HG02763 (cell line): ENCODE measurements at regions not wholly inside any gene's neighbourhood (a gene's known extent, or its start where the extent isn't known, plus 50 kb on each side); places are given as distances from the start of the nearest gene placed in this dataset.
"Not testable (repeated sequence)": the region's sequence is repeated elsewhere in the genome, so short reads cannot be mapped to it uniquely, and the experiment has no call there.

ENCODE experiments used
- ATAC-seq: cut with Tn5 transposase; IDR thresholded peaks from one replicate; pipeline ENCODE4 v1.9.1; 2021; ENCODE audit warnings: mild to moderate bottlenecking, moderate library complexity; ENCODE audit not compliant: unreplicated experiment

- no peak for ATAC-seq
Measured at GRCh38 chr2:187985195-187985594, 306.5 kb upstream of the GULP1 start.

GRCh38 chr2:187985923-187986322 lies 305.8 kb upstream of the GULP1 start:
- no peak for ATAC-seq

GRCh38 chr2:187986390-187987105 lies 305.1 kb upstream of the GULP1 start:
- no peak for ATAC-seq

- ATAC-seq = no peak
Measured at GRCh38 chr2:187988348-187988747, 303.3 kb upstream of the GULP1 start.

- no peak for ATAC-seq
Measured at GRCh38 chr2:187989925-187990623, 301.6 kb upstream of the GULP1 start.

GRCh38 chr2:187991389-187991788 lies 300.3 kb upstream of the GULP1 start:
- ATAC-seq = no peak

GRCh38 chr2:187994464-187995331 lies 297.0 kb upstream of the GULP1 start:
- ATAC-seq = peak; percentile 33

GRCh38 chr2:187995556-187995955 lies 296.1 kb upstream of the GULP1 start:
- ATAC-seq = no peak

- ATAC-seq = no peak
Measured at GRCh38 chr2:187996630-187997029, 295.0 kb upstream of the GULP1 start.

GRCh38 chr2:188000189-188000588 lies 291.5 kb upstream of the GULP1 start:
- no peak for ATAC-seq

- no peak for ATAC-seq
Measured at GRCh38 chr2:188003800-188004199, 287.9 kb upstream of the GULP1 start.

- no peak for ATAC-seq
Measured at GRCh38 chr2:188013767-188014166, 277.9 kb upstream of the GULP1 start.

GRCh38 chr2:188016917-188017316 lies 274.8 kb upstream of the GULP1 start:
- ATAC-seq = no peak

- ATAC-seq = no peak
Measured at GRCh38 chr2:188022389-188022788, 269.3 kb upstream of the GULP1 start.

- no peak for ATAC-seq
Measured at GRCh38 chr2:188023035-188023434, 268.6 kb upstream of the GULP1 start.

GRCh38 chr2:188024811-188025210 lies 266.9 kb upstream of the GULP1 start:
- no peak for ATAC-seq

GRCh38 chr2:188028739-188029138 lies 262.9 kb upstream of the GULP1 start:
- no peak for ATAC-seq

- ATAC-seq = no peak
Measured at GRCh38 chr2:188032306-188032705, 259.4 kb upstream of the GULP1 start.

GRCh38 chr2:188032786-188033185 lies 258.9 kb upstream of the GULP1 start:
- ATAC-seq = no peak

- not testable (repeated sequence) for ATAC-seq
Measured at GRCh38 chr2:188033240-188033639, 258.4 kb upstream of the GULP1 start.

- not testable (repeated sequence) for ATAC-seq
Measured at GRCh38 chr2:188034102-188034501, 257.6 kb upstream of the GULP1 start.

- ATAC-seq = not testable (repeated sequence)
Measured at GRCh38 chr2:188035377-188035776, 256.3 kb upstream of the GULP1 start.
